Hematopoietic multipotent progenitor cell treated with erythropoietin and hydrocortisone succinate and interleukin-3 and kit ligand, for 8 days (in vitro differentiated cells): ENCODE measurements at regions not wholly inside any gene's neighbourhood (a gene's known extent, or its start where the extent isn't known, plus 50 kb on each side); places are given as distances from the start of the nearest gene placed in this dataset.
"Not testable (repeated sequence)": the region's sequence is repeated elsewhere in the genome, so short reads cannot be mapped to it uniquely, and the experiment has no call there.

ENCODE experiments used
- DNase-seq: peaks from one replicate; pipeline ENCODE4 v3.0.0-alpha.2; 2015

- DNase-seq, result no peak
These were observed 808.8 kb upstream of the SOX11 start for GRCh38 chr2:4883375-4883774.

- DNase-seq, result no peak
These were observed 808.0 kb upstream of the SOX11 start for GRCh38 chr2:4884117-4884571.

GRCh38 chr2:4891394-4891793 lies 800.8 kb upstream of the SOX11 start:
- no peak for DNase-seq

DNA sequence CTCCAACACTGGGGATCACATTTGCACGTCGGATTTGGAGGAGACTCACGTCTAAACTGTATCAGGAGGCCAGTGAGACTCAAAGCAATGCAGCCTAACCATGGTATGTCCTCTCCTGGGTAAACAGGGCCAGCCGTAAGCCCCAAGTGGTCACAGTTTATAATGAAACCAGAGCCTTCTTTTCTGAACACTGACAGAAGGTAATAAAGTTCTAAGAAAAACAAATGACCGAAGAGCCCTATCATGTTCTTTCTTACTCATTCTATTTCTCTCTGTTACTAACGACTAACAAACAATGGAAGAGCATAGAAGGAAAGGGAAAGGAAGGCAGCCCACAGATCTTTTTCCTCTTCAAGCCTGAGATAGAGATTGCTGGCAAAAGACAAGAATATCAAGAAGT lies 796.8 kb upstream of the SOX11 start:
- no peak for DNase-seq

GRCh38 chr2:4898706-4899105 lies 793.5 kb upstream of the SOX11 start:
- DNase-seq, result no peak

GRCh38 chr2:4900242-4900641 lies 791.9 kb upstream of the SOX11 start:
- DNase-seq, result no peak

GRCh38 chr2:4900861-4901770 lies 791.1 kb upstream of the SOX11 start:
- no peak for DNase-seq

DNA sequence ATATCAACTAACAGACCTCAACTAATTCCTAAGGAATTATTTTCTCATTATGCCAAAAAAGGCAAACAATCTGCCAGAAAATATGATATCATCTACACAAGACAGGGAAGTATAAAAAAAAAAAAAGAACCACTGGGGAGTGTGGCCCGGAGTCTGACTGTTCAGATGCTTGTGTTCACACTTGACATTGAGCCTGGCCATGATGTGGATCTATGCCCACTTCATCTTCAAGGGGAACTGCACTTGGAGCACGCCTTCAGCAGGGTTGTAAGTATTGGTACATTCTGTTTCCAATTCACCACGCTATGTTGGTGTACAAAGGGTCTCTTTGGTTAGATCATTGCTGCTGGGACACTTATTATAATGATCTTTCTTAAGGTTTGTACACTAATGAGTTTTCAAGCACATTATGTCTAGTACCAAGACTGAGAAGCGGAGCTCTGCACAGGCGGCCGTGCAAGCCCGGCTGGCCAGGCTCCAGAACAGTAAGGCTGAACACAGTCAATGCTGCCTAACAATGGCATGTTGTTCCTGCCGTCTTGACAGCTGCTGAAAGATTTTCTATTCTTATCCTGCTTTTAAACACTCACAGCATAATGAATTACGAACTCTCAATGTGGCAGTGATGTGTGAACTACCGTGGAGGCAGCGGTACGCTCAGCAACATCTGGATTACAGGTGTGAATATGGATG lies 788.4 kb upstream of the SOX11 start:
- no peak for DNase-seq

GRCh38 chr2:4908461-4908860 lies 783.7 kb upstream of the SOX11 start:
- DNase-seq, result no peak

DNA sequence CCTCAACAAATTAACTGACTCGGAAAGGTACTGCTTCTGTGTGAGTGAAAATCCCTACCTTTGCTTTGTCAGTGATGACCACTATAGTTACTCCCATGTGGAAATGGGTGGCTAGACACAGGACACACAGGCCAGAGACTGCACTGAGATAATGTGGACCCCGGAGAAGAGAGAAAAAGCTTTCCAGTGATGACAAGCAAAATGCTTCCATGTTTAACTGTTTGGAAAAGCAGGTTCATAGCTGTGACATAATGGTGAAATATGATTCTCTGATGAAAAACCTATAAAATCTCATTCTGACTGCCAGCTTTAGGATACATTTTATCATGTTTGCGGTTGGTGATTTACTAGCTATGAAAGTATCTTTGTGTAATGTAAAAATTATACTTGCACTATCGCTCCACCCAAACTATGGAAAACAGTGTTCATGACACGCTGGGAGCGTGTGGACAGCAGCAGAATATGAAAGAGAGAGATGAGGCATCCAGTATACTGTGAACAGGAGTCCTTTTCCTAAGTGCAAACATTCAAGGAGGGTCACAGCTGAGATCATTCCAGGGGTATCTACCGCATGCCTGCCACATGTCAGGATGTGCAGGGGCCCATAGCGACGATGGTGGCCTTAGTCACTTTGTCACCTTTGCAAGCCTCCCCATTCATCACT lies 782.7 kb upstream of the SOX11 start:
- DNase-seq, result no peak

DNA sequence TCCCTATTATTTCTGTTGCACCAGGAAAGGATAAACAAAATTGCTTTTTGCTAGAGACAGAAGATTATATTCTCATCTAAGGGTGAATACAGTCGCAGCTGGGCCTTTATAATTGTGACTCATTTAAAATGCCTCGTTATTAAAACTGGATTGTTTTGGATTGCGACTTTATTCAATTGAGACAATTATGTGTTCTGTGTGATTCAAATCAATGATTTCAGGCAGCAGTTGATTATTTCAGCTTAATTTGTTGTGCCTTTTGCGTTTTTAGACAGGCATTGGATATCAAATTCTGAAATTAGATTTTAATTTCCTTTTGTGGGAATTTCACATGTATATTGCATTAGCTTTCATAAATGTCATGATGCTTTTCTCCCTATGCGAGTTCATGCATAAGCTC lies 778.1 kb upstream of the SOX11 start:
- DNase-seq, result no peak

- DNase-seq, result no peak
These were observed 777.6 kb upstream of the SOX11 start for GRCh38 chr2:4914551-4914950.

GRCh38 chr2:4915357-4915756 lies 776.8 kb upstream of the SOX11 start:
- no peak for DNase-seq

DNA sequence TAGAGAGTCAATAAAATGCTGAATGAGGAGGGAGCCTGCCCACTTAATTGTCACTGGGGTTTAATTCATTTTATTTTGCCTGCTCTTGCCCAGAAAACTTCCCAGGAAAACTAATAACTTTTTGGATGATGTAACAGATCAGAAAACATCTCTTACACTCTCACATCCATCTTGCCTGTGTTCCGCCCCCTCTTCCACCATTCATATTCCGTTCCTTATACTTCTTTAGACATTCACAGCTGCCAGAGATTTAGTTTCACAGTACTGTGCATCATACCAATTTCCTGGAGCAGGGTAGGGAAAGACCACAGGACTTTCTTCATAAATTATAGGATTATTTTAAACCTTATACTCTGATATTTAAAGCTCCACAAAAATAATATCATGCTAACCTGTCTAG lies 776.1 kb upstream of the SOX11 start:
- no peak for DNase-seq

DNA sequence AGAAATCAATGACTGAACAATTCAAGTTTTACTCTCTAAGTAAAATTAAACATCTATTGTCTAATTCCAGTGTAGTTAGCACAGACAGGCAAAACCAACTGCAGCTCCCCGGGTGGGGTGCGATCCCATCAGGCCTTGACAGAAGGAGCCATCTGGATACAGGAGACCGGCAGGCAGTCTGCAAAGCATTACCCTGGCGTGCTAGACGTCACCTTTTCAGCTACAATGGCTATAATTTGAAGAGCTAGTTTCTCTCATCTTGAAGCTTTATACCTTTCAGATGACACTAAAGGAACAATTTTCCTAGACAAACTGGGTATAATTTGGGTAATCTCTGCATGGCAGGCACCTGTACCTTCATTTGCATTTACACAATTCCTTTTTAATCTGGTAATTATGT lies 761.5 kb upstream of the SOX11 start:
- DNase-seq, result no peak

DNA sequence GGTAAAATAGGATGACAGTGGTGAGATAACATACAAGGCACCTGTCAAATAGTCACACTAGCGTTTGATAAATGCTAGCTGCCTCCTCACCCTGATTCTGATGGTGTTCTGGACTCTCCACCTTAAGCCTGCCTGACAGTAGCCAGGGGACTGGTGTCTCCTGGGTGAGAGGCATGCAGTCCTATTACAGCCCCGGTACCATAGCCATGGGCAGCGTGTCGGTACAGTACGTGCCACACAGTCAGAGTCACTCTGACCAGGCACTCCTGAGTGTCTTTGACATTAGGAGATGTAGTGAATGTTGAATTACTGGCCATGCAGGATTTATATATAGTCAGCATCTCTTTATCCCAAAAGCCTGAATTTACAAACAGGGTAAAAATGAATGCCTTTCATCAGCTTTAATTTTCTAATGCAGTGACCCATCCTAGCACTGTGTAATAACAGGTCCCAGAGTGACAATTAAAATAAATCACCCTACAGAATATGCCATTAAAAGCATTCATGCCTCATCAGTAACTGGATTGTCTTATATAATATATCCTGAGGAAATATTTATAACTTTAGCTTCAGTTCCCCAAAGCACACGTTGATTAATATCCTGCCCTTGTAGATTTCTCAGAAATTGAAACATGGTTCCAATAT lies 760.3 kb upstream of the SOX11 start:
- DNase-seq, result no peak

DNA sequence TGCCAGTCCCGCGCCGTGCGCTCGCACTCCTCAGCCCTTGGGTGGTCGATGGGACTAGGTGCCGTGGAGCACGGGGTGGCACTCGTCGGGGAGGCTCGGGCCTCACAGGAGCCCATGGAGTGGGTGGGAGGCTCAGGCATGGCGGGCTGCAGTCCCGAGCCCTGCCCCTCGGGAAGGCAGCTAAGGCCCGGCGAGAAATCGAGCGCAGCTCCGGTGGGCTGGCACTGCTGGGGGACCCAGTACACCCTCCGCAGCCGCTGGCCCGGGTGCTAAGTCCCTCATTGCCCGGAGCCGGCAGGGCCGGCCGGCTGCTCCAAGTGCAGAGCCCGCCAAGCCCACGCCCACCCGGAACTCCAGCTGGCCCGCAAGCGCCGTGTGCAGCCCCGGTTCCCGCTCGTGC lies 756.9 kb upstream of the SOX11 start:
- DNase-seq, result not testable (repeated sequence)

DNA sequence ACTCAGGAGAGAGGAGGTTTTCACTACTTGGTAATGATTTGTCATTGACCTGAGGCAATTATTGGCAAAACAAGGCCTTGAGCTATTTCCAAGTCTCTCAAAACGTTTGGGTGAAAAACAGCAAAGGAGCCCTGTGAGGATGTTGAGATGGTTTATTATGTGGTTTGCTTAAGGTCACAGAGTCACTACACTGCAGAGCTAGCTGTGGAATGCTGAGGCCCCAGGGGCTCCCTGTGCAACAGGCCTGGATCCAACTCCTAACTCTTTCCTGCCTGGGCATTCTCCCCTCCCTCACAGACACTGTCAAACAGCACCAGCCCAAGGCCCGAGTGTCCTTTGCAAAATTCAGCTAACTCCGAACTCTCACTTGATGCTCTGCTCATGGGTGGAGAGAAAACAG lies 754.6 kb upstream of the SOX11 start:
- DNase-seq, result no peak

DNA sequence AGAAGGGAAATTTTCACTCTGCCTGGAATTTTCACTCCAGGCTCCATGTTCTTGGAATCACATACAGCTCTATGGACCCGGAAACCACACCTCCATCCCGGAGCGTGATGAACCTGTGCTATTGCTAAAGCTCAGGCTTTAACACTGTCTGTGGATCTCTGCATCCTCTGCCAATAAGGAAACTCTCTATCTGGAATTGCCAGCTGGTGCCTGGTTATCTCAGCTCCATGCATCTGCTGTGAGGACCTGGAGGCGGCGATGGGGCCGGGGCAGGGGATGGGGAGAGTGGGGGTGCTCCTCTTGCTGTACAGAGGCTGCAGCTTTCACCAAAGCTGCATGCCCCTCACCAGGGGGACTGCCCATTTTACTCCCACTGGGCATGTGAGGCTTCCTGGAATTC lies 754.0 kb upstream of the SOX11 start:
- no peak for DNase-seq

DNA sequence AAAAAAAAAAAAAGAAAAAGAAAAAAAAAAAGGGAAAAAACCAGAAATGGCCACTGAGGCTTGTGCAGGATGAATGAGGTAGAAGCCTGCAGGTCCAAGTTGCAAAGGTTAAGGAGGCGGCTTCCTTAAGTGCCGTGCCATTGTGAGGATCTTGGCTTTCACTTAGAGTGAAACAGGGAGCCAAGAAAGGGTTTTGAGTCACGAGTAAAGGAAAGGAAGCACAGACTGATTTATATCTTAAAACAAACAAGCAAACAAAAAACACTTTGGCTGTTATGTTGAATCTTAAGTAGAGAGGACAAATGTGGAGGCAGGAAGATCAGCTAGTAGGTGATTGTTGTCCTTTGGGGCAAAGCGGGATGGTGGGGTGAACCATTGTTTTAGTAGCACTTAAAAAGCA lies 749.7 kb upstream of the SOX11 start:
- no peak for DNase-seq

DNA sequence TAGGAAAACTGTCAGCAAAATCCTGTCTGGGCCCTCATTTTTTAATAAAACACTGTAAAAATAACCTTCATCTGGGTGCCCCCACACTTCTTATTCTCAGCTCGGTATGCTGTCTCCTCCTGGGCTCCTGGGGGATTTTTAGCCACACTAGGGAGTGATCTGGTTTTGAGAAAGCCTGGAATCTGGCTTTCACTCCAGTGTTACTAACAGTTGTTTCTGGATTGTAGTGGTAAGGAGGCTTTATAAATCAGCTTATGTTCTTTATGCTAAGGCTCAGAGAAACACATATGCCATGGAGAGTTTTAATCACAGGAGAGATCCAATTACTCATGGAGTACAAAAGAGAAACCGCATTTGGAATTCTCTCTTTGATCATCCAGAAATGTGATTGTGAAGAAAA lies 744.3 kb upstream of the SOX11 start:
- no peak for DNase-seq

DNA sequence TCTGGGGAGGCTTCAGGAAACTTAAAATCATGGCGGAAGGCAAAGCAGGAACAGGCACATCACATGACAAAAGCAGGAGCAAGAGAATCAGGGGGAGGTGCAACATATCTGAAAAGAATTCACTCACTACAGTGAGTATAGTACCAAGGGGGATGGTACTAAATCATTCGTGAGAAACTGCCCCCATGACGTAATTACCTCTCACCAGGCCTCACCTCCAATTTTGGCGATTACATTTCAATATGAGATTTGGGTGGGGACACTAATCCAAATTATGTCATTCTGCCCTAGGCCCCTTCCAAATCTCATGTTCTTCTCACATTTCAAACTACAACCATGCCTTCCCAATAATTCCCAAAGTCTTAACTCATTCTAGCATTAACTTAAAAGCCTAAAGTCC lies 740.8 kb upstream of the SOX11 start:
- DNase-seq, result no peak

- DNase-seq, result no peak
These were observed 733.0 kb upstream of the SOX11 start for GRCh38 chr2:4959219-4959618.
